Upper lobe of left lung (tissue), 6 donors: ENCODE measurements at regions not wholly inside any gene's neighbourhood (a gene's known extent, or its start where the extent isn't known, plus 50 kb on each side); places are given as distances from the start of the nearest gene placed in this dataset.

Experiments used
- ATAC-seq, 2 donors: fragments of 200-7000 bp; cut with Tn5 transposase; one replicate each; pipeline ENCODE4 v1.9.1; 2022; ENCODE audit warnings: mild to moderate bottlenecking in 2 of 2, moderate library complexity in 2 of 2; ENCODE audit not compliant: low FRiP score in 2 of 2
- DNase-seq, 2 donors: peaks; one replicate each; pipeline ENCODE4 v3.0.0-alpha.2; 2019 to 2020
- H3K27ac ChIP-seq, 4 donors: fragments of 200-600 bp; sonication (generic); one replicate each; pipeline ENCODE4 v1.5.1; 2016 to 2019
- H3K27me3 ChIP-seq, 4 donors: fragments of 200-600 bp; sonication (generic); one replicate each; pipeline ENCODE4 v1.5.1; 2017 to 2019
- H3K36me3 ChIP-seq, 4 donors: fragments of 200-600 bp; sonication (generic); one replicate each; pipeline ENCODE4 v1.5.1; 2016 to 2019
- H3K4me1 ChIP-seq, 4 donors: fragments of 200-600 bp; sonication (generic); one replicate each; pipeline ENCODE4 v1.5.1; 2018 to 2019
- H3K4me3 ChIP-seq, 4 donors: fragments of 200-600 bp; sonication (generic); one replicate each; pipeline ENCODE4 v1.5.1; 2017 to 2019; ENCODE audit warnings: mild to moderate bottlenecking in 2 of 4, moderate library complexity in 1 of 4
- H3K9me3 ChIP-seq, 4 donors: fragments of 200-600 bp; sonication (generic); one replicate each; pipeline ENCODE4 v1.5.1; 2018 to 2019
- CTCF ChIP-seq, 6 experiments: fragments of 450-650 bp in 4 of 6; fragments of 200-600 bp in 2 of 6; sonication (generic) in 2 of 6; IDR thresholded peaks; one replicate each; pipeline ENCODE4 v1.5.1; 2016 to 2019; ENCODE audit warnings: antibody characterized with exemption in 6 of 6
- EP300 ChIP-seq, 4 donors: sonication (generic); formaldehyde crosslinking; IDR thresholded peaks; one replicate each; pipeline ENCODE4 v1.5.1; 2017; ENCODE audit warnings: antibody characterized with exemption in 4 of 4, control low read depth in 2 of 4
- POLR2A ChIP-seq, 4 donors: fragments of 450-650 bp; IDR thresholded peaks; one replicate each; pipeline ENCODE4 v1.5.1; 2016 to 2017; ENCODE audit warnings: antibody characterized with exemption in 4 of 4, mild to moderate bottlenecking in 2 of 4
- POLR2AphosphoS5 ChIP-seq, 2 donors: sonication (generic); formaldehyde crosslinking; IDR thresholded peaks; one replicate each; pipeline ENCODE4 v1.5.1; 2017; ENCODE audit warnings: antibody characterized with exemption in 2 of 2
- WGBS, 2 donors: methylation state at CpG; one replicate each; pipeline ENCODE4 v1.1.5; 2017 to 2018; 5-methylcytosine and 5-hydroxymethylcytosine counted together
- donor health status: DM: no; HTN: no; CAD: no; lungs with moderate emphysema.
- donor health status: DM: no; HTN: yes; CAD: no; lungs with severe emphysema.

GRCh38 chr2:226620176-226620575 is 179.4 kb downstream of the IRS1 start:
- no peak overlapping the region for H3K4me3 ChIP-seq
- TF ChIP-seq CTCF (IDR thresholded peaks at IDR 0.05) (no peak), EP300 (IDR thresholded peaks at IDR 0.05) (no peak)
- WGBS, 2 donors, result 91 to 93% methylated on average over 3 of the region's 3 CpGs
- no peak for ATAC-seq
- H3K36me3 ChIP-seq, result no peaks in the 10 kb centered on the region
- H3K27me3 ChIP-seq, result no peaks in the 10 kb centered on the region
- no peak for DNase-seq
- H3K27ac ChIP-seq, result no peak overlapping the region
- no peaks in the 10 kb centered on the region for H3K9me3 ChIP-seq
- peaks cover 0 to 7% (median 1%) of the 10 kb centered on the region in 4 donors for H3K4me1 ChIP-seq

- Histone ChIP-seq H3K4me1 (peaks cover 0 to 7% (median 1%) of the 10 kb centered on the region in 4 donors), H3K27ac (no peak overlapping the region), H3K27me3 (no peaks in the 10 kb centered on the region), H3K4me3 (no peak overlapping the region), H3K36me3 (no peaks in the 10 kb centered on the region), H3K9me3 (no peaks in the 10 kb centered on the region)
- TF ChIP-seq POLR2AphosphoS5 (IDR thresholded peaks at IDR 0.05) (no peak), CTCF (IDR thresholded peaks at IDR 0.05) (no peak), POLR2A (IDR thresholded peaks at IDR 0.05) (no peak), EP300 (IDR thresholded peaks at IDR 0.05) (no peak)
- 89 to 94% methylated on average over 3 of the region's 3 CpGs for WGBS, 2 donors
- ATAC-seq (no peak), DNase-seq (no peak)
These were observed 179.9 kb downstream of the IRS1 start for GRCh38 chr2:226619707-226620106.

GRCh38 chr2:226618875-226619605 is 180.6 kb downstream of the IRS1 start:
- TF ChIP-seq CTCF (IDR thresholded peaks at IDR 0.05) (no peak), POLR2AphosphoS5 (IDR thresholded peaks at IDR 0.05) (no peak), EP300 (IDR thresholded peaks at IDR 0.05) (no peak), POLR2A (IDR thresholded peaks at IDR 0.05) (no peak)
- Histone ChIP-seq H3K36me3 (no peaks in the 10 kb centered on the region), H3K27me3 (no peaks in the 10 kb centered on the region), H3K4me1 (peaks cover 0 to 7% (median 1%) of the 10 kb centered on the region in 4 donors), H3K27ac (no peak overlapping the region), H3K4me3 (no peak overlapping the region), H3K9me3 (no peaks in the 10 kb centered on the region)
- ATAC-seq (no peak), DNase-seq (no peak)
- 48 to 53% methylated on average over 2 of the region's 2 CpGs for WGBS, 2 donors

GRCh38 chr2:226618544-226618874 is 181.1 kb downstream of the IRS1 start:
- H3K27ac ChIP-seq, result no peak overlapping the region
- TF ChIP-seq POLR2AphosphoS5 (IDR thresholded peaks at IDR 0.05) (no peak), POLR2A (IDR thresholded peaks at IDR 0.05) (no peak), EP300 (IDR thresholded peaks at IDR 0.05) (no peak), CTCF (IDR thresholded peaks at IDR 0.05) (no peak)
- no peaks in the 10 kb centered on the region for H3K27me3 ChIP-seq
- no peaks in the 10 kb centered on the region for H3K9me3 ChIP-seq
- no peaks in the 10 kb centered on the region for H3K36me3 ChIP-seq
- H3K4me1 ChIP-seq, result peaks cover 0 to 7% (median 1%) of the 10 kb centered on the region in 4 donors
- DNase-seq, result no peak
- ATAC-seq, result no peak
- WGBS, 2 donors, result 57 to 60% methylated on average over 6 of the region's 6 CpGs
- H3K4me3 ChIP-seq, result no peak overlapping the region

- Histone ChIP-seq H3K9me3 (no peaks in the 10 kb centered on the region), H3K27ac (no peak overlapping the region), H3K4me3 (no peak overlapping the region), H3K36me3 (no peaks in the 10 kb centered on the region), H3K4me1 (peaks cover 0 to 7% (median 1%) of the 10 kb centered on the region in 4 donors), H3K27me3 (no peaks in the 10 kb centered on the region)
- TF ChIP-seq EP300 (IDR thresholded peaks at IDR 0.05) (no peak), CTCF (IDR thresholded peaks at IDR 0.05) (no peak), POLR2AphosphoS5 (IDR thresholded peaks at IDR 0.05) (no peak)
- ATAC-seq (no peak), DNase-seq (no peak)
- WGBS, 2 donors, result 86 to 91% methylated on average over 2 of the region's 2 CpGs
These were observed 183.7 kb downstream of the IRS1 start for GRCh38 chr2:226615891-226616290.
